ENCODE measurements at regions not wholly inside any gene's neighbourhood (a gene's known extent, or its start where the extent isn't known, plus 50 kb on each side); places are given as distances from the start of the nearest gene placed in this dataset.

GRCh38 chr6:77979204-77979603 is 326.4 kb downstream of the MEI4 start:
- no peak for DNase-seq

- no peak for DNase-seq
Observed at GRCh38 chr6:77986380-77987034, 333.7 kb downstream of the MEI4 start.

- DNase-seq, result no peak
Observed at GRCh38 chr6:77987035-77987384, 334.2 kb downstream of the MEI4 start.

- DNase-seq, result no peak
Observed at GRCh38 chr6:78010130-78010529, 357.3 kb downstream of the MEI4 start.

GRCh38 chr6:78020586-78020985 is 367.7 kb downstream of the MEI4 start:
- DNase-seq, result no peak

GRCh38 chr6:78025502-78025901 is 372.7 kb downstream of the MEI4 start:
- DNase-seq, result no peak

GRCh38 chr6:78031228-78031627 is 378.4 kb downstream of the MEI4 start:
- DNase-seq, result no peak

GRCh38 chr6:78059171-78059570 is 406.3 kb downstream of the MEI4 start:
- DNase-seq, result no peak

GRCh38 chr6:78062993-78063392 is 410.2 kb downstream of the MEI4 start:
- DNase-seq, result no peak

- no peak for DNase-seq
Observed at GRCh38 chr6:78076371-78076770, 423.5 kb downstream of the MEI4 start.

- DNase-seq, result no peak
Observed at GRCh38 chr6:78089531-78089930, 436.7 kb downstream of the MEI4 start.

GRCh38 chr6:78093906-78094305 is 441.1 kb downstream of the MEI4 start:
- no peak for DNase-seq

GRCh38 chr6:78101387-78101786 is 448.5 kb downstream of the MEI4 start:
- no peak for DNase-seq

GRCh38 chr6:78110641-78111040 is 457.8 kb downstream of the MEI4 start:
- no peak for DNase-seq

- DNase-seq, result no peak
Observed at GRCh38 chr6:78117966-78118365, 465.1 kb downstream of the MEI4 start.

GRCh38 chr6:78131521-78131920 is 478.7 kb downstream of the MEI4 start:
- no peak for DNase-seq

- DNase-seq, result no peak
Observed at GRCh38 chr6:78132671-78133410, 480.0 kb downstream of the MEI4 start.

- no peak for DNase-seq
Observed at GRCh38 chr6:78150425-78150824, 497.6 kb downstream of the MEI4 start.

GRCh38 chr6:78153976-78154375 is 501.1 kb downstream of the MEI4 start:
- no peak for DNase-seq

GRCh38 chr6:78157606-78158005 is 504.8 kb downstream of the MEI4 start:
- DNase-seq, result no peak

GRCh38 chr6:78188891-78189290 is 536.1 kb downstream of the MEI4 start:
- DNase-seq, result no peak

GRCh38 chr6:78192057-78192456 is 539.2 kb downstream of the MEI4 start:
- no peak for DNase-seq

GRCh38 chr6:78199044-78199443 is 546.2 kb downstream of the MEI4 start:
- DNase-seq, result no peak

- no peak for DNase-seq
Observed at GRCh38 chr6:78222226-78222625, 569.4 kb downstream of the MEI4 start.

- no peak for DNase-seq
Observed at GRCh38 chr6:78231002-78231401, 578.2 kb downstream of the MEI4 start.
